ENCODE measurements at regions not wholly inside any gene's neighbourhood (a gene's known extent, or its start where the extent isn't known, plus 50 kb on each side); places are given as distances from the start of the nearest gene placed in this dataset.

- Histone ChIP-seq H3K36me3 (no peaks in the 10 kb centered on the region), H3K27me3 (no peaks in the 10 kb centered on the region), H3K9me3 (no peaks in the 10 kb centered on the region), H3K4me1 (peaks cover 3 to 19% of the 10 kb centered on the region in 2 donors), H3K27ac (peak overlapping the region; percentile 79 to 90), H3K4me3 (peak overlapping the region; percentile 16 to 45)
- TF ChIP-seq, protein P1, sequence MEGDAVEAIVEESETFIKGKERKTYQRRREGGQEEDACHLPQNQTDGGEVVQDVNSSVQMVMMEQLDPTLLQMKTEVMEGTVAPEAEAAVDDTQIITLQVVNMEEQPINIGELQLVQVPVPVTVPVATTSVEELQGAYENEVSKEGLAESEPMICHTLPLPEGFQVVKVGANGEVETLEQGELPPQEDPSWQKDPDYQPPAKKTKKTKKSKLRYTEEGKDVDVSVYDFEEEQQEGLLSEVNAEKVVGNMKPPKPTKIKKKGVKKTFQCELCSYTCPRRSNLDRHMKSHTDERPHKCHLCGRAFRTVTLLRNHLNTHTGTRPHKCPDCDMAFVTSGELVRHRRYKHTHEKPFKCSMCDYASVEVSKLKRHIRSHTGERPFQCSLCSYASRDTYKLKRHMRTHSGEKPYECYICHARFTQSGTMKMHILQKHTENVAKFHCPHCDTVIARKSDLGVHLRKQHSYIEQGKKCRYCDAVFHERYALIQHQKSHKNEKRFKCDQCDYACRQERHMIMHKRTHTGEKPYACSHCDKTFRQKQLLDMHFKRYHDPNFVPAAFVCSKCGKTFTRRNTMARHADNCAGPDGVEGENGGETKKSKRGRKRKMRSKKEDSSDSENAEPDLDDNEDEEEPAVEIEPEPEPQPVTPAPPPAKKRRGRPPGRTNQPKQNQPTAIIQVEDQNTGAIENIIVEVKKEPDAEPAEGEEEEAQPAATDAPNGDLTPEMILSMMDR (IDR thresholded peaks at IDR 0.05): no peak
- intact Hi-C loops (cut with DNase I): loop anchor here (5.0 kb wide), 3 partner anchors 91 to 174 kb away; no protein-coding TSS in a partner anchor
- DNase-seq (ENCODE audit: low spot score in 2 of 2): peak in 1 of 2 donors; percentile 88
Measured at GRCh38 chr21:38913120-38913892, 107.6 kb downstream of the ETS2 start.

DNA sequence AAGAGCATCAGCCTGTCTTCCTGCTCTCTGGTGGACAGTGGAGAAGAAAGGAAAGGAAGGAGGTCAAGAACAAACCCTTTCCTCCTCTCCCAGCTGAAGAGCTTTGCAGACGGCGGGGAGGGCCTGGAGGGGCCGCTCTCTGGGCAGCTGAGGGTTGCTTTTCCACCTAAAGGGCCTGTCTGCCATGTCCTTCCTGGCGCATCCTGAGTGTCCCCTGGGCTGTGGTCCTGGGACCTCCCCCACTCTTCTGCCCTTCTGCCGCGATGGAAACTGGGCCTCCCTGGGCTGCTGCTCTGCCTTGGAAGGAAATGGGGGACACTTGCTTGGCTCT, 107.0 kb downstream of the ETS2 start:
- peaks cover 3 to 16% of the 10 kb centered on the region in 2 donors for H3K4me1 ChIP-seq
- H3K9me3 ChIP-seq: no peaks in the 10 kb centered on the region
- peak overlapping the region; percentile 79 to 90 for H3K27ac ChIP-seq
- no peaks in the 10 kb centered on the region for H3K36me3 ChIP-seq
- DNase-seq (ENCODE audit: low spot score in 2 of 2): no peak
- H3K27me3 ChIP-seq: no peaks in the 10 kb centered on the region
- H3K4me3 ChIP-seq: peak overlapping the region in 1 of 2 donors; percentile 45
- TF ChIP-seq, protein P1 (IDR thresholded peaks at IDR 0.05): no peak
- intact Hi-C loops (cut with DNase I): loop anchor here (5.0 kb wide), 3 partner anchors 90 to 175 kb away; no protein-coding TSS in a partner anchor

DNA sequence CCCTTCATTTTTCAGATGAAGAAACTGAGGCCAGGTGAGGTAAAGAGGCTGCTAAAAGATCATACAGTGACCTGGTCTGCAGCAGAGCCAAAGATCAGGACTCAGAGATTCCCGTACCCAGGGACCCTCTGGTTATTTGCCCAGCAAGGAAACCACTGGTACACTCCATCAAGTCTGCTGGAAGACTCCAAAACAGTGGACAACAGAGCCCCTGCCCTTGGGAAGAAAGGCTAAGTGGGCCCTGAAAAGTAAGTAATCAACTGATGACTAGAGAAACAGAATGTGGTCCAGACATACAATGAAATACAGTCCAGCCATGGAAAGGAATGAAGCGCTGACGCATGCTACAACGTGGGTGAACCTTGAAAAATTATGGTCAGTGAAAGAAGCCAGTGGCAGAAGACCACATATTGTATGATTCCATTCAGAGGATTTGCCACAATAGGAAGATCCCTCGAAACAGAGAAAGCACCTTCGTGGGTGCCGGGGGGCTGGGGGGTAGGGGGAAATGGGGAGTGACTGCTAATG, 106.4 kb downstream of the ETS2 start:
- H3K4me3 ChIP-seq: no peak overlapping the region
- intact Hi-C loops (cut with DNase I): loop anchor here (5.0 kb wide), 3 partner anchors 90 to 175 kb away; no protein-coding TSS in a partner anchor
- no peaks in the 10 kb centered on the region for H3K36me3 ChIP-seq
- TF ChIP-seq, protein P1 (IDR thresholded peaks at IDR 0.05): no peak
- H3K4me1 ChIP-seq: peaks cover 3 to 21% of the 10 kb centered on the region in 2 donors
- H3K27me3 ChIP-seq: no peaks in the 10 kb centered on the region
- no peaks in the 10 kb centered on the region for H3K9me3 ChIP-seq
- H3K27ac ChIP-seq: peak overlapping the region; percentile 79 to 90
- DNase-seq (ENCODE audit: low spot score in 2 of 2): no peak

GRCh38 chr21:38911484-38912101, 105.9 kb downstream of the ETS2 start:
- H3K4me1 ChIP-seq: peaks cover 8 to 25% of the 10 kb centered on the region in 2 donors
- DNase-seq (ENCODE audit: low spot score in 2 of 2): no peak
- H3K9me3 ChIP-seq: no peaks in the 10 kb centered on the region
- no peaks in the 10 kb centered on the region for H3K27me3 ChIP-seq
- TF ChIP-seq, protein P1 (IDR thresholded peaks at IDR 0.05): no peak
- intact Hi-C loops (cut with DNase I): loop anchor here (5.0 kb wide), 3 partner anchors 89 to 176 kb away; no protein-coding TSS in a partner anchor
- no peaks in the 10 kb centered on the region for H3K36me3 ChIP-seq
- H3K27ac ChIP-seq: peak overlapping the region; percentile 86 to 90
- no peak overlapping the region for H3K4me3 ChIP-seq

GRCh38 chr21:38910390-38911067, 104.8 kb downstream of the ETS2 start:
- Histone ChIP-seq H3K4me3 (no peak overlapping the region), H3K27ac (peak overlapping the region; percentile 86 to 90), H3K4me1 (peaks cover 9 to 26% of the 10 kb centered on the region in 2 donors), H3K9me3 (no peaks in the 10 kb centered on the region), H3K27me3 (no peaks in the 10 kb centered on the region), H3K36me3 (no peaks in the 10 kb centered on the region)
- TF ChIP-seq, protein P1 (IDR thresholded peaks at IDR 0.05): no peak
- no peak for DNase-seq (ENCODE audit: low spot score in 2 of 2)
- intact Hi-C loops (cut with DNase I): loop anchor here (5.0 kb wide), 3 partner anchors 88 to 177 kb away; no protein-coding TSS in a partner anchor
